ENCODE measurements at regions not wholly inside any gene's neighbourhood (a gene's known extent, or its start where the extent isn't known, plus 50 kb on each side); places are given as distances from the start of the nearest gene placed in this dataset.

DNA sequence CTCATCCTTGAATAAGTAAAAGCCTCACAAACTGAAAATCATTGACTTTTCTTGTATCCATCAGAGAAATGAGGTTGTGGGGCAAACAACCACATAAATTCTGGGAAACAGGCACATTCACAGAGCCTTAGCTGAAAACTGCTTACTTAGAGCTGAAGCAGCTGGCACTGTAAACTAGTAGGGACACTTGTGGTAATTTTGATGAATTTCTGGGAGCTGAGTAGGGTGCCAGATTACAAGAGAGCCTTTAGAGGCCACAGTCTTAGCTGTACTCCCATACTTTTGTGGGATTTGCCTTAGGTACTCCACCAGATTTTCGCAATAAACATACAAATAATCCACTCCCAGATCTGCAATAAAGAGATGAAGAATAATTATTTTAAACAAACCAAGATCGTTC lies 315.2 kb downstream of the TMX3 start:
- Histone ChIP-seq H3K4me2 (ENCODE audit: low read length) (no peak overlapping the region), H3K27ac (ENCODE audit: low read length) (no peak overlapping the region), H4K20me1 (ENCODE audit: insufficient read depth, low read length) (no peaks in the 10 kb centered on the region), H3K27me3 (ENCODE audit: low read depth, low read length) (no peaks in the 10 kb centered on the region), H3K4me1 (ENCODE audit: low read length) (no peaks in the 10 kb centered on the region), H3K4me3 (ENCODE audit: low read length) (no peak overlapping the region), H3K79me2 (ENCODE audit: low read length) (no peaks in the 10 kb centered on the region), H3K9me3 (ENCODE audit: insufficient read depth, low read length) (no peaks in the 10 kb centered on the region), H2AFZ (ENCODE audit: low read depth, low read length) (no peak overlapping the region), H3K9ac (ENCODE audit: low read length) (no peak overlapping the region), H3K36me3 (replicated peaks; ENCODE audit: low read depth, low read length) (no peaks in the 10 kb centered on the region)
- TF ChIP-seq CTCF (IDR thresholded peaks at IDR 0.05; ENCODE audit: low read depth, low read length): no peak
- no peak for TF ChIP-seq EZH2phosphoT487 (IDR thresholded peaks at IDR 0.05; ENCODE audit: low read depth)

- Histone ChIP-seq H3K4me3 (ENCODE audit: low read length) (no peak overlapping the region), H3K36me3 (replicated peaks; ENCODE audit: low read depth, low read length) (no peaks in the 10 kb centered on the region), H3K27ac (ENCODE audit: low read length) (no peak overlapping the region), H2AFZ (ENCODE audit: low read depth, low read length) (no peak overlapping the region), H3K9ac (ENCODE audit: low read length) (no peak overlapping the region), H3K9me3 (ENCODE audit: insufficient read depth, low read length) (no peaks in the 10 kb centered on the region), H3K4me2 (ENCODE audit: low read length) (no peak overlapping the region), H3K79me2 (ENCODE audit: low read length) (no peaks in the 10 kb centered on the region), H3K4me1 (ENCODE audit: low read length) (no peaks in the 10 kb centered on the region), H3K27me3 (ENCODE audit: low read depth, low read length) (no peaks in the 10 kb centered on the region), H4K20me1 (ENCODE audit: insufficient read depth, low read length) (no peaks in the 10 kb centered on the region)
- no peak for TF ChIP-seq EZH2phosphoT487 (IDR thresholded peaks at IDR 0.05; ENCODE audit: low read depth)
- no peak for TF ChIP-seq CTCF (IDR thresholded peaks at IDR 0.05; ENCODE audit: low read depth, low read length)
These were observed 317.5 kb downstream of the TMX3 start for GRCh38 chr18:68397241-68398035.

- Histone ChIP-seq H3K27me3 (ENCODE audit: low read depth, low read length) (no peaks in the 10 kb centered on the region), H3K4me2 (ENCODE audit: low read length) (no peak overlapping the region), H3K9me3 (ENCODE audit: insufficient read depth, low read length) (no peaks in the 10 kb centered on the region)
These were observed 320.2 kb downstream of the TMX3 start for GRCh38 chr18:68394705-68395104.

GRCh38 chr18:68391801-68392200 lies 323.1 kb downstream of the TMX3 start:
- H3K4me1 ChIP-seq (ENCODE audit: low read length): no peaks in the 10 kb centered on the region
- TF ChIP-seq EZH2phosphoT487 (IDR thresholded peaks at IDR 0.05; ENCODE audit: low read depth) (no peak), CTCF (IDR thresholded peaks at IDR 0.05; ENCODE audit: low read depth, low read length) (no peak)

More at GRCh38 chr18:68394705-68395104, 320.2 kb downstream of the TMX3 start:
- Histone ChIP-seq H3K79me2 (ENCODE audit: low read length) (no peaks in the 10 kb centered on the region), H3K4me3 (ENCODE audit: low read length) (no peak overlapping the region), H3K27ac (ENCODE audit: low read length) (no peak overlapping the region), H2AFZ (ENCODE audit: low read depth, low read length) (0 out of 2 replicates have a peak overlapping the region, but pooled peaks have one; percentile 5), H4K20me1 (ENCODE audit: insufficient read depth, low read length) (no peaks in the 10 kb centered on the region), H3K9ac (ENCODE audit: low read length) (no peak overlapping the region), H3K36me3 (replicated peaks; ENCODE audit: low read depth, low read length) (no peaks in the 10 kb centered on the region), H3K4me1 (ENCODE audit: low read length) (no peaks in the 10 kb centered on the region)
- no peak for TF ChIP-seq CTCF (IDR thresholded peaks at IDR 0.05; ENCODE audit: low read depth, low read length)
- TF ChIP-seq EZH2phosphoT487 (IDR thresholded peaks at IDR 0.05; ENCODE audit: low read depth): no peak

More at GRCh38 chr18:68391801-68392200, 323.1 kb downstream of the TMX3 start:
- no peak overlapping the region for H3K27ac ChIP-seq (ENCODE audit: low read length)
- H3K27me3 ChIP-seq (ENCODE audit: low read depth, low read length): no peaks in the 10 kb centered on the region
- no peak overlapping the region for H2AFZ ChIP-seq (ENCODE audit: low read depth, low read length)
- no peaks in the 10 kb centered on the region for H3K9me3 ChIP-seq (ENCODE audit: insufficient read depth, low read length)
- no peaks in the 10 kb centered on the region for H3K36me3 ChIP-seq (replicated peaks; ENCODE audit: low read depth, low read length)
- H3K4me2 ChIP-seq (ENCODE audit: low read length): no peak overlapping the region
- H4K20me1 ChIP-seq (ENCODE audit: insufficient read depth, low read length): no peaks in the 10 kb centered on the region
- H3K9ac ChIP-seq (ENCODE audit: low read length): no peak overlapping the region
- no peaks in the 10 kb centered on the region for H3K79me2 ChIP-seq (ENCODE audit: low read length)
- H3K4me3 ChIP-seq (ENCODE audit: low read length): no peak overlapping the region

All from OCI-LY3 (cell line).